CD4-positive, alpha-beta T cell (primary cell): ENCODE measurements at regions not wholly inside any gene's neighbourhood (a gene's known extent, or its start where the extent isn't known, plus 50 kb on each side); places are given as distances from the start of the nearest gene placed in this dataset.

Source experiments
- ATAC-seq: fragments of 200-7000 bp; cut with Tn5 transposase; one replicate; pipeline ENCODE4 v1.10.0; 2022; ENCODE audit warnings: mild to moderate bottlenecking; ENCODE audit not compliant: poor library complexity
- CTCF ChIA-PET: fragments of 350-600 bp; sonication (Branson Sonifier 250); formaldehyde crosslinking; loops from one replicate; lab custom pipeline; 2021; ENCODE audit warnings: antibody characterized with exemption, inconsistent platforms; lab: Charles Lee
- POLR2A ChIA-PET: fragments of 350-600 bp; sonication (Branson Sonifier 250); formaldehyde crosslinking; loops from one replicate; lab custom pipeline; 2021; ENCODE audit warnings: antibody characterized with exemption, inconsistent platforms; lab: Charles Lee
- DNase-seq, 14 experiments: peaks; one replicate each; pipeline ENCODE4 v3.0.0-alpha.2; 2013 to 2020; ENCODE audit warnings: mixed read lengths in 2 of 14
- H3K27ac ChIP-seq, 2 donors: one replicate each; pipeline versions ENCODE4 v1.5.1 to v1.7.0; 2013; ENCODE audit warnings: low read length in 2 of 2, low read depth in 1 of 2, mild to moderate bottlenecking in 1 of 2
- H3K27me3 ChIP-seq, 2 experiments: 1 replicate in 1 of 2; 2 replicates in 1 of 2; pipeline versions ENCODE4 v1.6.1 to v1.7.0; 2013; ENCODE audit warnings: low read length in 2 of 2, control low read depth in 1 of 2, mild to moderate bottlenecking in 1 of 2, moderate library complexity in 1 of 2; ENCODE audit not compliant: insufficient read depth in 2 of 2, control insufficient read depth in 1 of 2
- H3K36me3 ChIP-seq: one replicate; pipeline ENCODE4 v1.6.1; 2013; ENCODE audit warnings: low read length, control low read depth; ENCODE audit not compliant: insufficient read depth
- H3K4me1 ChIP-seq: one replicate; pipeline ENCODE4 v1.6.1; 2013; ENCODE audit warnings: low read length, control low read depth; ENCODE audit not compliant: insufficient read depth
- H3K4me3 ChIP-seq: one replicate; pipeline ENCODE4 v1.5.1; 2013; ENCODE audit warnings: mild to moderate bottlenecking, low read length, moderate library complexity
- H3K9me3 ChIP-seq, 2 experiments: 1 replicate in 1 of 2; 2 replicates in 1 of 2; pipeline versions ENCODE4 v1.6.1 to v1.7.0; 2013; ENCODE audit warnings: low read length in 2 of 2, mild to moderate bottlenecking in 2 of 2, control low read depth in 1 of 2, moderate library complexity in 1 of 2; ENCODE audit not compliant: control insufficient read depth in 1 of 2, insufficient read depth in 1 of 2
- H3K27ac Mint-ChIP-seq: one replicate; pipeline ENCODE4 v1.8.0; 2020; ENCODE audit warnings: mixed read lengths
- H3K27me3 Mint-ChIP-seq: one replicate; pipeline ENCODE4 v1.8.0; 2021; ENCODE audit warnings: mixed read lengths
- H3K36me3 Mint-ChIP-seq: one replicate; pipeline ENCODE4 v1.8.0; 2021; ENCODE audit warnings: low read depth, mixed read lengths
- H3K4me1 Mint-ChIP-seq: one replicate; pipeline ENCODE4 v1.8.0; 2021; ENCODE audit warnings: low read depth, mixed read lengths
- H3K4me3 Mint-ChIP-seq: one replicate; pipeline ENCODE4 v1.8.0; 2020; ENCODE audit warnings: mild to moderate bottlenecking, mixed read lengths
- H3K9me3 Mint-ChIP-seq: one replicate; pipeline ENCODE4 v1.8.0; 2020; ENCODE audit warnings: mixed read lengths
- intact Hi-C, 2 experiments: fragments of 100-400 bp; cut with DNase I in 1 of 2; cut with micrococcal nuclease in 1 of 2; formaldehyde crosslinking; loops; one replicate each; pipeline versions ENCODE4 v1.15.1 to v1.9.0; 2023 to 2025; cut with DNase I, micrococcal nuclease
- TF ChIP-seq, protein P1 (sequence below): fragments of 200-600 bp; IDR thresholded peaks from one replicate; pipeline ENCODE4 v1.8.0; 2022; ENCODE audit warnings: antibody characterized with exemption, mild to moderate bottlenecking

DNA sequence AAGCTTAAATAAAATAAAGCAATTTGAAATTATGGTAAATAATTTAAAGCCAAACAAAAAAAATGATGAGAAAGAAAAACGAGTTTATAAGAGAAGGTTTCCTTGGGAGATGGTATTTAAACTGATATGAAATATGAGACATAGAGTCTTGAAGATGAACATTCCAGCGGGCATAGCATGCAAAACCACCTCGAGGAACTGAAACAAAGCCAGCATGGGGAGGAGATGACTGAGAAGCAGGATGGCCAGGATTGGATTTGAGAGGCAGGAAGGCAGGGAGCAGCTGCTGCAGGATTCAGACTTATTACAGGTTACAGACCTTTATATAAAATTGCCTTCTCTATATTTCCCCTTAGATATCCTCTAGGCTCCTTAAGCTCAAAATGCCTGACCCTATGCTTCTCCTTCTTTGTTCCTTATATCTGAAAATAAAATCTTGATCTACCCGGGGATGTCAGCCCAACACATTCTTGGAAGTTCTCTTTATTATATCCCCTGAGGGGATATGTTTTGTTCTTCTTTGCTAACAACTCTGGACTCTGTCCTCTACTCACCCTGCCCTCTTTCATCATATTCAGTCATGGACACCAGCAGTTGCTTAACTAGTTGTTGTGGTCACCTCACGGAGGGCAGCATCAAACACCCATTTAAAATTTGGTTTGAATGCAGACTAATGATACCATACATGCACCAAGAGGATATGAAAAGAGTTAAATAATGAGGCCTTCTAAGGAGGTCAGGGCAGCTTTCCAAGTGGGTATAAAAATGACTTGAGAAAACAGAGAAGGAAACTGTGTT is 719.1 kb upstream of the B3GALT2 start:
- Histone ChIP-seq H3K9me3 (no peaks in the 10 kb centered on the region), H3K4me3 (no peak overlapping the region), H3K27ac (no peak overlapping the region), H3K36me3 (no peaks in the 10 kb centered on the region), H3K4me1 (no peaks in the 10 kb centered on the region), H3K27me3 (no peaks in the 10 kb centered on the region)
- Mint-ChIP-seq H3K27me3 (no peaks in the 10 kb centered on the region), H3K36me3 (no peaks in the 10 kb centered on the region), H3K4me3 (no peak overlapping the region), H3K27ac (no peak overlapping the region), H3K9me3 (no peaks in the 10 kb centered on the region), H3K4me1 (no peaks in the 10 kb centered on the region)
- POLR2A ChIA-PET = interaction anchor here (0.5 kb wide), 1 partner anchor 15 kb away, joined by 6 read pairs; no protein-coding TSS in a partner anchor
- DNase-seq (no peak), ATAC-seq (no peak)
- intact Hi-C loops = no loop called here
- TF ChIP-seq, protein P1, sequence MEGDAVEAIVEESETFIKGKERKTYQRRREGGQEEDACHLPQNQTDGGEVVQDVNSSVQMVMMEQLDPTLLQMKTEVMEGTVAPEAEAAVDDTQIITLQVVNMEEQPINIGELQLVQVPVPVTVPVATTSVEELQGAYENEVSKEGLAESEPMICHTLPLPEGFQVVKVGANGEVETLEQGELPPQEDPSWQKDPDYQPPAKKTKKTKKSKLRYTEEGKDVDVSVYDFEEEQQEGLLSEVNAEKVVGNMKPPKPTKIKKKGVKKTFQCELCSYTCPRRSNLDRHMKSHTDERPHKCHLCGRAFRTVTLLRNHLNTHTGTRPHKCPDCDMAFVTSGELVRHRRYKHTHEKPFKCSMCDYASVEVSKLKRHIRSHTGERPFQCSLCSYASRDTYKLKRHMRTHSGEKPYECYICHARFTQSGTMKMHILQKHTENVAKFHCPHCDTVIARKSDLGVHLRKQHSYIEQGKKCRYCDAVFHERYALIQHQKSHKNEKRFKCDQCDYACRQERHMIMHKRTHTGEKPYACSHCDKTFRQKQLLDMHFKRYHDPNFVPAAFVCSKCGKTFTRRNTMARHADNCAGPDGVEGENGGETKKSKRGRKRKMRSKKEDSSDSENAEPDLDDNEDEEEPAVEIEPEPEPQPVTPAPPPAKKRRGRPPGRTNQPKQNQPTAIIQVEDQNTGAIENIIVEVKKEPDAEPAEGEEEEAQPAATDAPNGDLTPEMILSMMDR = no peak
- CTCF ChIA-PET = no interaction called here

DNA sequence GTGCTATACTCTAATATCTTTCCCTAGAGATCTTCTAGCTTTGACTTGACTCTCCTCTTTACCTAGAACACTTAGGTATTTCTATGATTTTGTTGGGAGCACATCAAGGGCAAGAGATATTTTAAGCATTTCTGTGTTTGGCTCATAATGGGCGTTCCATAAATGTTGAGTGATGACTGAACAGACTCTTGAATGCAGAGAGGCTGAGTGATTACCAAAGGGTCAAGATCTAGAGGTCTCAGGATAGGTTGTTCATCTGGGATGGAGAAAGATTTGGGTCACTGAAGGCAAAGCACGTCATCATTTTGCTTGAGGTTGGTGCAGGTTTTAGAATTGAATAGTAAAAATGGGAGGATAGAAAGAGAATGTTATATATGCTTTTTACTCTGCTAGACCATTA is 705.4 kb upstream of the B3GALT2 start:
- TF ChIP-seq, protein P1 = no peak
- H3K36me3 Mint-ChIP-seq = no peaks in the 10 kb centered on the region
- no peaks in the 10 kb centered on the region for H3K4me1 ChIP-seq
- H3K27me3 ChIP-seq = no peaks in the 10 kb centered on the region
- intact Hi-C loops = no loop called here
- peaks cover 0 to 6% of the 10 kb centered on the region in 2 experiments for H3K9me3 ChIP-seq
- CTCF ChIA-PET = no interaction called here
- H3K9me3 Mint-ChIP-seq = peaks cover 3% of the 10 kb centered on the region
- H3K27ac Mint-ChIP-seq = no peak overlapping the region
- ATAC-seq = no peak
- no peak overlapping the region for H3K4me3 Mint-ChIP-seq
- no peak overlapping the region for H3K27ac ChIP-seq
- H3K27me3 Mint-ChIP-seq = no peaks in the 10 kb centered on the region
- POLR2A ChIA-PET = no interaction called here
- DNase-seq = no peak
- H3K4me1 Mint-ChIP-seq = no peaks in the 10 kb centered on the region
- H3K36me3 ChIP-seq = no peaks in the 10 kb centered on the region
- H3K4me3 ChIP-seq = no peak overlapping the region

- Mint-ChIP-seq H3K27me3 (no peaks in the 10 kb centered on the region), H3K27ac (no peak overlapping the region), H3K9me3 (peaks cover 3% of the 10 kb centered on the region), H3K4me3 (no peak overlapping the region), H3K4me1 (peaks cover 3% of the 10 kb centered on the region), H3K36me3 (no peaks in the 10 kb centered on the region)
- peaks cover 0 to 6% of the 10 kb centered on the region in 2 experiments for H3K9me3 ChIP-seq
- intact Hi-C loops = no loop called here
- no peaks in the 10 kb centered on the region for H3K36me3 ChIP-seq
- ChIA-PET POLR2A (no interaction called here), CTCF (no interaction called here)
- no peak overlapping the region for H3K4me3 ChIP-seq
- DNase-seq = no peak
- H3K27me3 ChIP-seq = no peaks in the 10 kb centered on the region
- no peaks in the 10 kb centered on the region for H3K4me1 ChIP-seq
- TF ChIP-seq, protein P1 = no peak
- no peak for ATAC-seq
- H3K27ac ChIP-seq = no peak overlapping the region
Observed at GRCh38 chr1:193890935-193891334, 704.5 kb upstream of the B3GALT2 start.
